ENCODE measurements at regions not wholly inside any gene's neighbourhood (a gene's known extent, or its start where the extent isn't known, plus 50 kb on each side); places are given as distances from the start of the nearest gene placed in this dataset.

- TF ChIP-seq RAD21 (conservative IDR thresholded peaks at IDR 0.05 in 1 of 2, IDR thresholded peaks at IDR 0.05 in 1 of 2) (no peak), CTCF (IDR thresholded peaks at IDR 0.05) (no peak), POLR2A (IDR thresholded peaks at IDR 0.05; ENCODE audit: low read length) (no peak), CBX8 (IDR thresholded peaks at IDR 0.05) (no peak), REST (IDR thresholded peaks at IDR 0.05) (no peak), EP300 (IDR thresholded peaks at IDR 0.05) (no peak), ZNF302 (CRISPR knock-in tag; IDR thresholded peaks at IDR 0.05) (no peak), PBX3 (IDR thresholded peaks at IDR 0.05) (no peak), HOXA7 (CRISPR knock-in tag; IDR thresholded peaks at IDR 0.05) (no peak), BHLHE40 (IDR thresholded peaks at IDR 0.05; ENCODE audit: low read depth, low read length) (no peak), SREBF2 (IDR thresholded peaks at IDR 0.05) (no peak), RFX5 (IDR thresholded peaks at IDR 0.05) (no peak)
These were observed 54.5 kb upstream of the TTC34 start for GRCh38 chr1:2856066-2856390.

Measured in A549 (cell line).